RWPE1 (cell line): ENCODE measurements at regions not wholly inside any gene's neighbourhood (a gene's known extent, or its start where the extent isn't known, plus 50 kb on each side); places are given as distances from the start of the nearest gene placed in this dataset.

Source experiments
- CTCF ChIA-PET: fragments of 350-600 bp; sonication (Branson Sonifier 250); formaldehyde crosslinking; extraction: SDS; loops from one replicate; lab custom pipeline; 2021; lab: Yijun Ruan, JAX
- POLR2A ChIA-PET: fragments of 400-600 bp; formaldehyde crosslinking; extraction: SDS; loops from one replicate; lab custom pipeline; 2020; ENCODE audit warnings: antibody characterized with exemption; ENCODE audit not compliant: low non-redundant PET; lab: Yijun Ruan, JAX
- DNase-seq: peaks from one replicate; pipeline ENCODE4 v3.0.0; 2012; ENCODE audit warnings: low spot score
- H3K27ac ChIP-seq: fragments of 450-650 bp; 2 replicates; pipeline ENCODE4 v1.5.1; 2017
- CTCF ChIP-seq: fragments of 450-650 bp; conservative IDR thresholded peaks from 2 replicates; pipeline ENCODE4 v1.5.1; 2017; ENCODE audit warnings: low read depth, mild to moderate bottlenecking

- no peak for TF ChIP-seq CTCF
- ChIA-PET CTCF (interaction anchor here (0.8 kb wide), 1 partner anchor 24 kb away, joined by 3 read pairs; no protein-coding TSS in a partner anchor), POLR2A (no interaction called here)
- no peak for DNase-seq
- no peak overlapping the region for H3K27ac ChIP-seq
These were observed 421.1 kb upstream of the KHDRBS2 start for GRCh38 chr6:62707156-62707555.

GRCh38 chr6:62683063-62683462 lies 397.0 kb upstream of the KHDRBS2 start:
- no peak for TF ChIP-seq CTCF
- ChIA-PET CTCF (no interaction called here), POLR2A (no interaction called here)
- no peak for DNase-seq
- no peak overlapping the region for H3K27ac ChIP-seq

- ChIA-PET CTCF (no interaction called here), POLR2A (no interaction called here)
- TF ChIP-seq CTCF: no peak
- DNase-seq: no peak
- H3K27ac ChIP-seq: no peak overlapping the region
These were observed 395.1 kb upstream of the KHDRBS2 start for GRCh38 chr6:62681108-62681507.

- no peak for TF ChIP-seq CTCF
- no peak for DNase-seq
- POLR2A ChIA-PET: no interaction called here
- CTCF ChIA-PET: no interaction called here
- H3K27ac ChIP-seq: no peak overlapping the region
These were observed 387.0 kb upstream of the KHDRBS2 start for GRCh38 chr6:62672989-62673388.

- TF ChIP-seq CTCF: no peak
- POLR2A ChIA-PET: no interaction called here
- DNase-seq: no peak
- CTCF ChIA-PET: no interaction called here
- H3K27ac ChIP-seq: no peak overlapping the region
These were observed 384.6 kb upstream of the KHDRBS2 start for GRCh38 chr6:62670490-62671223.

- DNase-seq: no peak
- no peak overlapping the region for H3K27ac ChIP-seq
- TF ChIP-seq CTCF: no peak
- POLR2A ChIA-PET: no interaction called here
- CTCF ChIA-PET: no interaction called here
These were observed 383.8 kb upstream of the KHDRBS2 start for GRCh38 chr6:62669831-62670230.
